NT2/D1 (cell line): ENCODE measurements at regions not wholly inside any gene's neighbourhood (a gene's known extent, or its start where the extent isn't known, plus 50 kb on each side); places are given as distances from the start of the nearest gene placed in this dataset.

Experiments
- SUZ12 ChIP-seq: IDR thresholded peaks from 2 replicates; pipeline ENCODE4 v1.6.1; 2011; ENCODE audit not compliant: insufficient read length, insufficient read depth; ENCODE audit errors: extremely low read depth
- YY1 ChIP-seq: IDR thresholded peaks from 2 replicates; pipeline ENCODE4 v1.6.1; 2011; ENCODE audit not compliant: insufficient read length, insufficient read depth
- ZNF274 ChIP-seq: IDR thresholded peaks from 2 replicates; pipeline ENCODE4 v1.6.1; 2011; ENCODE audit warnings: mild to moderate bottlenecking, low read depth, low read length

DNA sequence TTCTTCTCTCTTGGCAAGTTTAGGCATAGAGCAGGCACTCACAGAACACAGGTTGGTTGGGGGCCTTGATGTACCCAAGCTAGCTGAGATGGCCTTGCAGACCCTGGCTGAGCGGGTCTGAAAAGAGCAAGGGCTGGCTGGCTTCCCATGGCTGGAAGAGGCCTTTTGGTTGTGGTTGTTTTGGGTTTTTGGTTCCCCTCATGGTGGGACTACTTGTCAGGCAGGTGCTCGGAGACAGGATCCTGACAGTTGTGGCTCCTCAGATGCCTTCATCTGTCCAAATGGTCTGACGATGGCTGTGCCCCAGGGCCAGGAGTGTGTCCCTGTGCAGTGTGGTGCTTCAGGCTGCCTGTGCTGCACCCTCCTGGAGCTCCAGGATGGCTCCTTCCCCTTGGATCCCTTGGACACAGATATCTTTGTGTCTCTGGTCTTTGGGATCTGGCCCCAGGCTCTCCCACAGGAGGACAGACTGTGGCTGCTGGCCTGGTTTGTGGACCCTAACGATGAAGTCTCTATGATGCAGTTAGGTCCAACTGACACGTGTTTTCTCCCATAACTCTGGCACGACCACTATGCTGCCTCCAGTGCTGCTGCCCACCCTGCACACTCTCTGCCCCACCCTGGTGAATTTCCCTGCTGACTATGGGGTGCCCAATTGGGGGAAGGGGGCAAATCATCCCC lies 321.5 kb upstream of the ZNF32 start:
- TF ChIP-seq SUZ12: no peak
- TF ChIP-seq ZNF274: no peak
- TF ChIP-seq YY1: no peak
